Neural cell (in vitro differentiated cells): ENCODE measurements at regions not wholly inside any gene's neighbourhood (a gene's known extent, or its start where the extent isn't known, plus 50 kb on each side); places are given as distances from the start of the nearest gene placed in this dataset.

Experiments
- H2AFZ ChIP-seq: fragments of 200-600, 300-800 bp; sonication (generic), shearing (Covaris generic); 2 replicates; pipeline ENCODE4 v1.6.0; 2014; ENCODE audit warnings: low read depth, mild to moderate bottlenecking, antibody characterized with exemption, low read length, moderate library complexity
- H3F3A ChIP-seq: fragments of 200-600 bp; shearing (Covaris generic); 2 replicates; pipeline ENCODE4 v1.6.1; 2016; ENCODE audit warnings: mild to moderate bottlenecking, moderate library complexity, mixed read lengths, antibody characterized with exemption, low read length; ENCODE audit not compliant: insufficient read depth, poor library complexity, severe bottlenecking
- H3K27ac ChIP-seq: fragments of 200-600, 300-800 bp; sonication (generic), shearing (Covaris generic); 2 replicates; pipeline ENCODE4 v1.5.1; 2014; ENCODE audit warnings: mild to moderate bottlenecking, low read length, moderate library complexity
- H3K27me3 ChIP-seq: fragments of 300-800, 200-600 bp; sonication (generic), shearing (Covaris generic); 2 replicates; pipeline ENCODE4 v1.6.0; 2014; ENCODE audit warnings: mild to moderate bottlenecking, low read depth, low read length, moderate library complexity; ENCODE audit not compliant: insufficient read depth
- H3K36me3 ChIP-seq: fragments of 300-800, 200-600 bp; sonication (generic), shearing (Covaris generic); 2 replicates; pipeline ENCODE4 v1.5.1; 2014; ENCODE audit warnings: mild to moderate bottlenecking, antibody characterized with exemption, low read length, moderate library complexity; ENCODE audit not compliant: insufficient read depth
- H3K4me2 ChIP-seq: fragments of 300-800, 200-600 bp; sonication (generic), shearing (Covaris generic); 2 replicates; pipeline ENCODE4 v1.6.0; 2014; ENCODE audit warnings: mild to moderate bottlenecking, low read length
- H3K4me3 ChIP-seq: fragments of 300-800, 200-600 bp; sonication (generic), shearing (Covaris generic); 2 replicates; pipeline ENCODE4 v1.5.1; 2014; ENCODE audit warnings: mild to moderate bottlenecking, low read length, moderate library complexity
- H3K79me2 ChIP-seq: fragments of 200-600 bp; shearing (Covaris generic); replicated peaks from 2 replicates; pipeline ENCODE4 v1.6.0; 2014; ENCODE audit warnings: mild to moderate bottlenecking, low read length, moderate library complexity; ENCODE audit not compliant: insufficient read depth
- H3K9ac ChIP-seq: fragments of 300-800, 200-600 bp; sonication (generic), shearing (Covaris generic); 2 replicates; pipeline ENCODE4 v1.6.1; 2016; ENCODE audit warnings: mild to moderate bottlenecking, low read length, mixed read lengths
- H3K9me2 ChIP-seq: fragments of 200-600 bp; shearing (Covaris generic); 2 replicates; pipeline ENCODE4 v1.6.1; 2016; ENCODE audit warnings: mild to moderate bottlenecking, low read length, mixed read lengths; ENCODE audit not compliant: insufficient read depth
- H3K9me3 ChIP-seq: fragments of 200-600, 300-800 bp; sonication (generic), shearing (Covaris generic); 2 replicates; pipeline ENCODE4 v1.6.1; 2016; ENCODE audit warnings: mild to moderate bottlenecking, mixed run types, low read length, moderate library complexity, mixed read lengths
- H4K20me1 ChIP-seq: fragments of 200-600 bp; shearing (Covaris generic); 2 replicates; pipeline ENCODE4 v1.6.1; 2016; ENCODE audit warnings: mild to moderate bottlenecking, mixed run types; ENCODE audit not compliant: insufficient read depth
- CTCF ChIP-seq: fragments of 450-650 bp; IDR thresholded peaks from 2 replicates; pipeline ENCODE4 v1.5.1; 2014; ENCODE audit warnings: antibody characterized with exemption, mild to moderate bottlenecking, moderate library complexity; ENCODE audit not compliant: poor library complexity, severe bottlenecking
- EP300 ChIP-seq: fragments of 450-650 bp; conservative IDR thresholded peaks from 2 replicates; pipeline ENCODE4 v1.6.1; 2014; ENCODE audit warnings: antibody characterized with exemption, mild to moderate bottlenecking, moderate library complexity; ENCODE audit not compliant: poor library complexity, severe bottlenecking
- EZH2 ChIP-seq: fragments of 200-600, 300-800 bp; shearing (Covaris generic), sonication (generic); IDR thresholded peaks from 2 replicates; pipeline ENCODE4 v1.6.1; 2014; ENCODE audit warnings: antibody characterized with exemption, low read length, borderline replicate concordance, mild to moderate bottlenecking; ENCODE audit not compliant: insufficient read depth, poor library complexity, severe bottlenecking
- MXI1 ChIP-seq: fragments of 450-650 bp; conservative IDR thresholded peaks from 2 replicates; pipeline ENCODE4 v1.6.1; 2014; ENCODE audit warnings: antibody characterized with exemption, mild to moderate bottlenecking; ENCODE audit not compliant: poor library complexity, severe bottlenecking
- POLR2AphosphoS5 ChIP-seq: IDR thresholded peaks from 2 replicates; pipeline ENCODE4 v1.6.1; 2012
- RAD21 ChIP-seq: fragments of 450-650 bp; conservative IDR thresholded peaks from 2 replicates; pipeline ENCODE4 v1.6.1; 2014; ENCODE audit warnings: antibody characterized with exemption, mild to moderate bottlenecking, moderate library complexity
- REST ChIP-seq: IDR thresholded peaks from 2 replicates; pipeline ENCODE4 v1.6.1; 2012; ENCODE audit warnings: borderline replicate concordance
- SMC3 ChIP-seq: fragments of 450-650 bp; conservative IDR thresholded peaks from 2 replicates; pipeline ENCODE4 v1.6.1; 2014; ENCODE audit warnings: antibody characterized with exemption, mild to moderate bottlenecking, moderate library complexity; ENCODE audit not compliant: poor library complexity
- TAF1 ChIP-seq: IDR thresholded peaks from 2 replicates; pipeline ENCODE4 v1.6.1; 2012; ENCODE audit warnings: low read depth

GRCh38 chr9:115992834-115993233 lies 160.8 kb upstream of the PAPPA start:
- Histone ChIP-seq H3K9me3 (no peaks in the 10 kb centered on the region), H3K4me2 (no peak overlapping the region), H3K27ac (no peak overlapping the region), H3K9me2 (no peaks in the 10 kb centered on the region), H3K27me3 (no peaks in the 10 kb centered on the region), H3K36me3 (no peaks in the 10 kb centered on the region), H3K4me3 (no peak overlapping the region), H3K79me2 (no peaks in the 10 kb centered on the region), H3K9ac (no peak overlapping the region), H3F3A (no peaks in the 10 kb centered on the region), H2AFZ (no peak overlapping the region), H4K20me1 (no peaks in the 10 kb centered on the region)
- no peak for TF ChIP-seq REST
- TF ChIP-seq SMC3: no peak
- TF ChIP-seq POLR2AphosphoS5: no peak
- TF ChIP-seq RAD21: no peak
- TF ChIP-seq TAF1: no peak
- TF ChIP-seq CTCF: no peak
- TF ChIP-seq EP300: no peak
- no peak for TF ChIP-seq EZH2
- no peak for TF ChIP-seq MXI1

GRCh38 chr9:115997923-115998322 lies 155.7 kb upstream of the PAPPA start:
- TF ChIP-seq SMC3: no peak
- no peak for TF ChIP-seq RAD21
- TF ChIP-seq EP300: no peak
- TF ChIP-seq POLR2AphosphoS5: no peak
- TF ChIP-seq EZH2: no peak
- Histone ChIP-seq H2AFZ (no peak overlapping the region), H3K36me3 (no peaks in the 10 kb centered on the region), H3K27ac (no peak overlapping the region), H3K9me2 (no peaks in the 10 kb centered on the region), H3K27me3 (no peaks in the 10 kb centered on the region), H3F3A (no peaks in the 10 kb centered on the region), H3K79me2 (no peaks in the 10 kb centered on the region), H3K4me3 (no peak overlapping the region), H3K9me3 (no peaks in the 10 kb centered on the region), H3K4me2 (no peak overlapping the region), H4K20me1 (no peaks in the 10 kb centered on the region), H3K9ac (no peak overlapping the region)
